HL-60 (cell line): ENCODE measurements at regions not wholly inside any gene's neighbourhood (a gene's known extent, or its start where the extent isn't known, plus 50 kb on each side); places are given as distances from the start of the nearest gene placed in this dataset.

ENCODE experiments used
- DNase-seq, 2 experiments: peaks; one replicate each; pipeline ENCODE4 v3.0.0-alpha.2; 2010 to 2020; ENCODE audit warnings: low read depth in 1 of 2, low spot score in 1 of 2
- H3K27ac ChIP-seq: fragments of 250-450 bp; sonication (Bioruptor Pico); replicated peaks from 2 replicates; pipeline ENCODE4 v1.5.1; 2020; ENCODE audit warnings: mild to moderate bottlenecking, moderate library complexity
- H3K27me3 ChIP-seq: fragments of 250-450 bp; sonication (Bioruptor Pico); 2 replicates; pipeline ENCODE4 v1.5.1; 2021; ENCODE audit warnings: mild to moderate bottlenecking, moderate library complexity; ENCODE audit not compliant: insufficient read depth, poor library complexity, severe bottlenecking
- H3K4me3 ChIP-seq: replicated peaks from 2 replicates; pipeline ENCODE4 v1.5.1; 2011; ENCODE audit warnings: mild to moderate bottlenecking, control low read depth, low read length; ENCODE audit not compliant: insufficient read depth
- CTCF ChIP-seq: IDR thresholded peaks from one replicate; pipeline ENCODE4 v1.5.1; 2011; ENCODE audit warnings: low read length, control low read depth, inconsistent platforms; ENCODE audit not compliant: insufficient read depth
- GABPA ChIP-seq: IDR thresholded peaks from 2 replicates; pipeline ENCODE4 v1.6.1; 2012; ENCODE audit warnings: low read depth
- POLR2AphosphoS5 ChIP-seq: IDR thresholded peaks from 2 replicates; pipeline ENCODE4 v1.6.1; 2012; ENCODE audit warnings: low read depth
- REST ChIP-seq: IDR thresholded peaks from 2 replicates; pipeline ENCODE4 v1.6.1; 2012; ENCODE audit warnings: low read depth; ENCODE audit not compliant: insufficient replicate concordance
- SPI1 ChIP-seq: IDR thresholded peaks from 2 replicates; pipeline ENCODE4 v1.6.1; 2012; ENCODE audit warnings: low read depth, mild to moderate bottlenecking, borderline replicate concordance

DNA sequence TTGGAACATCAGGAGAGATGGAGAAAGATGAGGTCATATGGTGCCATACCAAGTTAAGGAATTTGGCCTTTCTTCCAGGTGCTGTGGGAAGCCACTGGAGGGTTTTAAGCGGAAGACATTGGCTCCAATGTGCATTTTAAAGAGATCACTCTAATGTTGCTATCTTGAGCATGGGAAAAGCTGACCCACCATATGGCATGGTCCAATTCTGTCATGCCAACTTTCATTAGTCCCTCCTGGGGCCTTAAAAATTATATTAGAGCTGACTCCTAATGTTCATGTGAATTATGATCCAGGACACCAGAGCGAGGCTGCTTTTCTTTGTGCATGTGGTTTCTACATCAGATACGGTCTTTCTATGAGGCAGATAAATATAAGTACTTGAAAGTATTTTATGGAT lies 335.0 kb upstream of the TSHZ2 start:
- Histone ChIP-seq H3K4me3 (no peak overlapping the region), H3K27me3 (no peaks in the 10 kb centered on the region), H3K27ac (no peak overlapping the region)
- DNase-seq = no peak
- TF ChIP-seq POLR2AphosphoS5 = no peak
- TF ChIP-seq SPI1 = no peak
- no peak for TF ChIP-seq CTCF
- TF ChIP-seq REST = no peak
- TF ChIP-seq GABPA = no peak

GRCh38 chr20:52631469-52631868 lies 340.7 kb upstream of the TSHZ2 start:
- TF ChIP-seq SPI1 (no peak), POLR2AphosphoS5 (no peak), REST (no peak), CTCF (no peak)
- H3K4me3 ChIP-seq = no peak overlapping the region
- H3K27me3 ChIP-seq = no peaks in the 10 kb centered on the region
- H3K27ac ChIP-seq = no peak overlapping the region
- DNase-seq = no peak

- Histone ChIP-seq H3K27ac (no peak overlapping the region), H3K4me3 (no peak overlapping the region), H3K27me3 (no peaks in the 10 kb centered on the region)
- no peak for DNase-seq
- no peak for TF ChIP-seq CTCF
- no peak for TF ChIP-seq SPI1
- no peak for TF ChIP-seq REST
These were observed 342.0 kb upstream of the TSHZ2 start for GRCh38 chr20:52630138-52630537.
